NCI-H1105 (cell line): ENCODE measurements at regions not wholly inside any gene's neighbourhood (a gene's known extent, or its start where the extent isn't known, plus 50 kb on each side); places are given as distances from the start of the nearest gene placed in this dataset.

Experiments used
- DNase-seq: peaks from one replicate; lab custom pipeline; 2025; lab: John Stamatoyannopoulos, UW

DNA sequence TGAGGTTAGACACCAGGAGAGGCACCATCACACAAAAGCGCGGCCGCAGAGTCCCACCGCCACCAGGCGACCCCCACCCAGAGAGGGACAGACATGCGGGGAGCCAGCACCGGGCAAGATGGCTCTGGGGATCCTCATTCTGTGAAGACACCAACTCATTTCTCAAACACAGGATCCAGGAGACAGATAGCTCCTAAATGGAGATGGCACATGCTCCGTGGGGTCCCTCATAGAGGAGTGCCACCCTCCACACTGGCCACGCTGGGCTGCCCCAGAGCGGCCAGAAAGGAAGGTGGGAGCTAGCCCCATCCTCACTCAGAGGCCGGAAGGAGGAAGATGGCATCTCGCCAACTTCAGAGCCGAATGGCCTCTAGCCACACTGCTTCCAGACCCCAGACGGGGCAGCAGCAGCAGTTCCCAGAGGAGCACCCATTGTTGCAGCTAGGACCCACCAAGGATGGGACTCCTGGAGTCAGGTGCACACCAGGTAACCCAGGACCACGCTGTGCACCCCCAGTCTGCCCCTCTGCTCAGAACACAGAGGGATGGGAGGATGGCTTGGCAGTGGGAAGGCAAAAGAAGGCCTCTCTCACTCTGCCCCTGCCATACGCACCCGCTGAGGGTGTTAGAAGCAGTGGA, 78.6 kb downstream of the ZIC5 start:
- DNase-seq: no peak

- no peak for DNase-seq
Observed at GRCh38 chr13:99892196-99892613, 79.4 kb downstream of the ZIC5 start.

DNA sequence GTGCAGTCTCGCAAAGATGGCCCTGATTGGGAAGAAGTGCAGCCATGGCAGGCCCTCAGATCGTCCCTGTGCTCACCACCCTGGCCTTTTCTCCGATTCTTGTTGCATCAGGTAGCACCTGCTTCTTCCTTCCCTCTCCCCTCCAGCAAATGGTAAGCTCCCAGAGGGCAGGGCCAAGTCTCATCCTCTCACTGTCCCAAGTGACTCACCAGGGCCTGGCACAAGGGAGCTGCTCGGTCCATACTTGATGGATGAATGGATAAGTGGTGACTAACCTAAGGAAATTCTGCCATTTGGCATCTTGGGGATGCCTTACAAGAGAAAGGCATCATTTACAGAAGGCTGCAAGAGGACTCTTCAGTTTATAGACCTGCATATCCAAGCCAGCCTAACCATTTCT, 84.9 kb downstream of the ZIC5 start:
- DNase-seq: no peak

GRCh38 chr13:99884913-99885312, 86.7 kb downstream of the ZIC5 start:
- DNase-seq: no peak

- no peak for DNase-seq
Observed at GRCh38 chr13:99883805-99884204, 87.8 kb downstream of the ZIC5 start.

DNA sequence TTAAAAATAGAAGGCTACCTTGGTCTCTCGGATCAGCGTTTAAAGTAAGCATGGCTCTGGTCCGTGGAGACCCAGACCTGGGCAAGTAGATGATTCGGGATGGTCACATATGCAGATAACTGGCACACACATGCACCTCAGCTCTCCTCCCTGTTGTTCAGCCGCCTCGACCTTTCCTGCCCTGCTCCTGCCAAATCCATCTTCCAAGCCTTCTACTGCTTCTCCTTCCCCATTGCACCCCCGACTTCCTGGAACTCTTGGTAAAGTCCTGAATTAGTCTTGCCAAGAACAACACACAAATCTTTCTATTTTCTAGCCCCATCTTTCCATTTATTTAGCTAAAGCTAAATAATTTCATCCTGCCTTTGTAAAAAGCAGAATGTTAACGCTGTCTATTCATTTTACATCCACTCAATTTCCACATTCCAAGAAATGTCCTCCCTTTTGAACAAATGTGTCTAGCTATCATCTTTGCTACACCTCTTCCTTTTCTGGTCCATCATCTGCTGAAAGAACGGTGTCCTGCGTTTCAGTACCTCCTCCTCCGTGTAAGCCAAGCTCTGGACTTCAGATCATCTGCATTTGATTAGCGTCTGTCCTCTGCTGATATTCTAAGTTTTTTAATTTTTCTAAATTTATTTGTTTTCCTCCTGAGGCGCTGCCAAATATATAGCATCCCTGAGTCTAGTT, 92.5 kb downstream of the ZIC5 start:
- no peak for DNase-seq

DNA sequence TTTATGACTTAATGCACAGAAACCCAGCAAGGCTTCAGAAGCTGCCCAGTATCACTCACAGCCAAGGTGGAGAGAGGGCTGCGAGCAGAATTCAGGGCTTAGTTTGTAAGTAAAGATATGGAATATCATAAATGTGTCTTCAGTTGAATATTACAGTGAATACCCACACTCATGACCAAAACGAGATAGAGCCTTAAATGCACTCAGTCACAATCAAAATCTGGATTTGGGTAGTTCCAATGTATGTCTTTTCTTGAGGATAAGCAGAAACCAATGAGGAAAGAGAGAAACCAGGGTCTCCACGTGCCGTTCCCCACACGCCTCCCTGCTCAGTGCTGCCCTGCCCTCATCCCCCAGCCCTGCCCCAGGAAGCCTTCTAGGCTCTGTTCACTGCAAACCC, 94.9 kb downstream of the ZIC5 start:
- DNase-seq: no peak

DNA sequence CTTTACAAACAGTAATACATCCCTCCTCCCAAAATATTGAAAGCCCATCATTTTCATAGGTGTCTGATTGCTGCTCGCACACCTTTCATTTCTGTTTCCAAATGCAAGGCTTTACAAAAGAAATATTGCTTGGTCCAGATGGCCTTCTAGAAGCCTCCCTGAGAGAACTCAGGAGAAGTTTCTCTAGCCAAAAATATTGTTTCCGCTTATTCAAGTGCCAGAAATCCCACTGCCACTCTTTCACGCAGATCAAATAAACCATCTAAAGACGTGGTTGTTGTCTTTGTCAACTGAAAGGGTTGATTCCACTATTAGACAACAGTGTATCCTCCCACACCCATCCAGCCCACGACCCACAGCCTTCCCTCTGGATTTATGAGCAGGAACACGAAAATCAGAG, 96.2 kb downstream of the ZIC5 start:
- DNase-seq: no peak

DNA sequence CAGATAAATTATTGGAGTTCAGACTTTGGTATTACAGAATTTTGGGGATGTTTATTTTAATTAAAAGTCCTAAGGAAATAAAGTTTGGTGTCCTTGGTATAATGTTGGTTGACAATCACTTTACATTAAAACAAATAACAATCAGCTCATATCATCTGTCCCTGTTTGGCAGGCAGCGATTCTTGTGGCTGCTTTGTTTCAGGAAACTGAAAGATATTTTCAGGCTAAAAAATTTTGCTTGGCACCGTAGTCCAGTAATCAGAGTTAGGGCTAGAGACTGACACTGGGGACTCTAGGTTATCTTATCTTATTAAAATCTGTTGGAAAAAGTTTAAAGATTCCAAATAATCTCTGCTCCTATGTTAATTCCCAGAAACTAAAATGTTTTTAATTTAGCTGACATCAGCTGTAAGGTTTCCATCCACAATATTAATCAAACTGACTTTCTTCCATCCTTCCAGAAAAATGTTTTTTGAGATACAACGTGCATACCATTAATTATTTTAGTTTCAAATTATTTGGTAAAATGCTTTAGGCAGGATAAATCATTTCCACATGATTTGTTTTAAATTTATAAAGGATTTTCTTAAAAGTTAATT, 97.6 kb downstream of the ZIC5 start:
- no peak for DNase-seq

DNA sequence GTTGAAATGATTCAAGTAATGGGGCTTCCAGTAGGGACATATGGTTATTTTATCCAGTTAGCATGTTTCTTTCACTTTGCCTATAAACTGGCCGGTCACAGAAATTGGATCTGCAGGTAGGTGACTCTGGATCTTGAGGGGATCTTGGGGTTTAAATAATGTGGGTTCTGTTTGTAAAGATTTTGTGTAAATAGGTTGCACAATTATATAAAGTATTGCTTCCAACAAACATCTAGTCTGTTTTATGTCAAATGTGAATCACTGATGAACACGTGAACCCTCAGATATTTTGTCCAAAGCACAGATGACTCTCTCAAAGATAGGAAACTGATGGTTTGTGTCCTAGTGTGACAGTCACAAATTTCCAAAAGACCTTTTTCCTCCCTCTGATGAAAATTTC, 98.4 kb downstream of the ZIC5 start:
- no peak for DNase-seq

GRCh38 chr13:99871249-99871898, 100.2 kb downstream of the ZIC5 start:
- peak; percentile 2 for DNase-seq

- peak; percentile 15 for DNase-seq
Observed at GRCh38 chr13:99870541-99870940, 101.0 kb downstream of the ZIC5 start.

DNA sequence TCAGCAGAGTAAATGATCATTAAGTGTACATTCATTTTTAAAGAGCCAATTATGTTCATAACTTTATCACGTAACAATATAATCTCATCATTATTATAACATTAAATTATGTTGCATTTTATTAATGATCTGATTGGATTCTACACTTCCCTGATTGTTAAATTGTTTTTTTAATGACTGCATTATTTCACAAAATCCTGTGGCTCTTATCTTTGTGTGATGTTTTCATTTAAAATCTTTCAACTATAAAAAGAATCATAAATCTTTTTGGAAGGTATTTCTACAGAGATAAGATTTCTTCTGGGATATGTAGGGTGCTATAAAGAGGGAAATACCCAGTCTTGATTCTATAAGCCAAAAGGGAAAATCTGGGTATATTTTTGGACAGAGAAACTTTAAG, 101.7 kb downstream of the ZIC5 start:
- DNase-seq: no peak

- DNase-seq: no peak
Observed at GRCh38 chr13:99868767-99869166, 102.8 kb downstream of the ZIC5 start.

- DNase-seq: no peak
Observed at GRCh38 chr13:99867535-99868257, 103.9 kb downstream of the ZIC5 start.

- no peak for DNase-seq
Observed at GRCh38 chr13:99866781-99867180, 104.8 kb downstream of the ZIC5 start.

GRCh38 chr13:99865420-99865930, 106.1 kb downstream of the ZIC5 start:
- DNase-seq: no peak

DNA sequence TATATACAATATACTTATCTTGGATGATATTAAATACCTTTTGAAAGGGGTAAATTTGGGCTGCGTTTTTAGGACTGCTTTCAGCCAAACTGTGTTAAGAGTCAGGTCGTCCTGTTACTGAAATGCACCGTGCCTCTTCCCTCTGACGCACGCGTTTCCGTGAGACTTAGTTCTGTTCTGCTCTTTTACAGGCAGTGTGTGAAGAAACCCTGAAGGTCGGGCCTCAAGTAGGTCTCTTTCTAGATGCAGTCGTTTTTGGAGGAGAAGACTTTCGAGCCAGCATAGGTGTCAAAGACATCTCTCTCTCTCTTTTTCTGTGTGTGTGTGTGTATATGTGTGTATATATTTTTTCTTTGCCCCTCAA, 107.0 kb downstream of the ZIC5 start:
- DNase-seq: no peak

GRCh38 chr13:99863789-99864626, 107.6 kb downstream of the ZIC5 start:
- no peak for DNase-seq

GRCh38 chr13:99862244-99862643, 109.3 kb downstream of the ZIC5 start:
- DNase-seq: no peak

DNA sequence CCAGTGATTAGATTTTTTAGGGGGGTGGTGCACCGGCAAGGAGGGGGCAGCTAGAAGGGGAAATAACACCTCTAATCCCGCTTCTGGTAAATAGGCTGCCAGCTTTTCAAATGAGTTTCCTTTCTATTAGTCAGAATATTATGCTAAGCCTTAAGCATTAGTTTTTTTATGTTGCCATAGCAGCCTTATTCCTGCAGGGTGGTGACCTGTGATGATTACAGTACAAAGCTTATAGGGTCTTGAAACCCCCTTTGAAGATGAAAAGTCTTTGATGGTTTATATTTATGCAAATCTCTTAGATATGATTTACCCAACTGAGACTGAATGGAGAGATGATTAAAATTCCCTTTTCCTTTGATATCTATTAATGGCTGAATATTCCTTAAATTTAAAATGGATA, 109.8 kb downstream of the ZIC5 start:
- DNase-seq: no peak
